ENCODE measurements at regions not wholly inside any gene's neighbourhood (a gene's known extent, or its start where the extent isn't known, plus 50 kb on each side); places are given as distances from the start of the nearest gene placed in this dataset.

DNA sequence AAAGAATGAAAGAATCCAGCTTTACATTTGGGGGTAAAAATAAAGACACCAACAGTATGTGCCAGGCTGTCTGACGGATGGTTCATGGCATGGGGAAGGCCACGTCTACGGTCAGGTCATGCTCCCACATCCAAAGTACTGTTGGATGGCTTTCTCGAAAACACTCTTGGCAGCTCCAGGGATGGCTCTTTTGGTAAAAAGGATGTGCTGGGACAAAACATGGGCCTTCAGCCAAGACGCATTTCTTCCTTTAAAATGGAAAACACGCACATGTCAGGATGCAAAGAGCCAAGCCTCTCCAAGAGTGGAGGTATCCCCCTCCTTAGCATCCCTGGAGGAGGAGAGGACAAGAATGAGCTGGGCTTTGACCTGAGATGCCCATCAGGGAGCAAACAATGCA lies 376.5 kb upstream of the KLHL29 start:
- Histone ChIP-seq H3K27me3 (replicated peaks) (no peaks in the 10 kb centered on the region), H3K36me3 (no peaks in the 10 kb centered on the region), H3K27ac (no peak overlapping the region), H3K4me1 (replicated peaks) (no peaks in the 10 kb centered on the region), H3K4me3 (no peak overlapping the region), H3K9me3 (replicated peaks) (no peaks in the 10 kb centered on the region)
- no peak for DNase-seq (ENCODE audit: low read depth in 1 of 2, low spot score in 2 of 2)

- Histone ChIP-seq H3K4me3 (no peak overlapping the region), H3K27me3 (replicated peaks) (no peaks in the 10 kb centered on the region), H3K9me3 (replicated peaks) (no peaks in the 10 kb centered on the region), H3K27ac (no peak overlapping the region), H3K4me1 (replicated peaks) (no peaks in the 10 kb centered on the region), H3K36me3 (no peaks in the 10 kb centered on the region)
- no peak for DNase-seq (ENCODE audit: low read depth in 1 of 2, low spot score in 2 of 2)
Measured at GRCh38 chr2:23008951-23009350, 376.0 kb upstream of the KLHL29 start.

DNA sequence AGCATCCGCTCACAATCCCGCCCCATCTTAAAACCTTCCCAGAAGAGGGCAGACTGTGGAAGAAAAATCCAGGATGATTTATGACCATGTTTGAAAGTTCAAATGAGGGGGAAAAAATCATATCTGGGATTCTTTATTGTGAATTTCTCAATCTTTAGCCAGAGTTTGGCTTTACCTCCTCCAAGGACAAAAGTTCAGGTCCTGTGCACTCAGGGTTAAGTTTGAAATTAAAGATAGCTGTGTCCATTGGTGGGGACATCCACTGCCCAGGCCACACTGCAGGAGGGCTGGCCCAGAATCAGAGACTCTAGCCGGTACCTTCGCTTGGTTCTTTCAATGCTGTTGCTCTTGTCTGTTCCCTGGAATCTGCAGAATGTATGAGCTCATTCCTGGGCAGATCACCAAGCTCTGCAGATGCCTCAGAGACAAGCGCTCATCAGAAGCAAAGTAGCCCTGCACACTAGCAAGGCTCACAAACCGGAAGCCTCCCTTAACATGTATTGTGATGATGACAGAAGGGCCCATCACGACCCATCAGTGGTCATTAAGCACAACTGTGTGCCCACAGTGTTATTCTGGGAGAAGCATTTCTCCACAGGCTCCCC lies 375.3 kb upstream of the KLHL29 start:
- Histone ChIP-seq H3K27me3 (replicated peaks) (no peaks in the 10 kb centered on the region), H3K36me3 (no peaks in the 10 kb centered on the region), H3K27ac (no peak overlapping the region), H3K4me1 (replicated peaks) (no peaks in the 10 kb centered on the region), H3K4me3 (no peak overlapping the region), H3K9me3 (replicated peaks) (no peaks in the 10 kb centered on the region)
- DNase-seq (ENCODE audit: low read depth in 1 of 2, low spot score in 2 of 2): no peak

DNA sequence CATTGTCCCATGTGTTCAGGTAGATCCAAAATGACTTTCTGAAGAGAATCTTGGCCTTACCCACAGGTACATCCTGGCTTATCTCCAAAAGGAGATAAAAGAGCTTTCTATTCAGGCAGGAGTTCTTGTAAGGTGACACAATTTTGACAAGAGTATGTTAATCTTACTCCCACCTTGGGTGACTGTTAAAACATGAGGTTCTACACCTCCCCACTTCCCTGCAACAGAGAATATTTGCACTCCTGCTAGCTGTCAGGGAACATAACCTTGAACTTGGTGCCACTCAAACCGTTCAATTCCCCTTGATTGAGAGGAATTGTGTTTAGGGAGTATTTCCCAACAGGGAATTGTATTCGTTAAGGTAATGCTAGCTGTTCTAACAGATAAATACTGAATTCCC lies 372.5 kb upstream of the KLHL29 start:
- no peak for DNase-seq (ENCODE audit: low read depth in 1 of 2, low spot score in 2 of 2)
- no peaks in the 10 kb centered on the region for H3K9me3 ChIP-seq (replicated peaks)

GRCh38 chr2:23015651-23016200 lies 369.3 kb upstream of the KLHL29 start:
- no peaks in the 10 kb centered on the region for H3K4me1 ChIP-seq (replicated peaks)
- H3K27ac ChIP-seq: no peak overlapping the region
- no peaks in the 10 kb centered on the region for H3K9me3 ChIP-seq (replicated peaks)
- no peak overlapping the region for H3K4me3 ChIP-seq
- H3K27me3 ChIP-seq (replicated peaks): no peaks in the 10 kb centered on the region
- no peak for DNase-seq (ENCODE audit: low read depth in 1 of 2, low spot score in 2 of 2)
- H3K36me3 ChIP-seq: no peaks in the 10 kb centered on the region

More for the DNA sequence above, 372.5 kb upstream of the KLHL29 start:
- Histone ChIP-seq H3K27ac (no peak overlapping the region), H3K36me3 (no peaks in the 10 kb centered on the region), H3K4me3 (no peak overlapping the region), H3K27me3 (replicated peaks) (no peaks in the 10 kb centered on the region), H3K4me1 (replicated peaks) (no peaks in the 10 kb centered on the region)

GRCh38 chr2:23019476-23019875 lies 365.5 kb upstream of the KLHL29 start:
- DNase-seq (ENCODE audit: low read depth in 1 of 2, low spot score in 2 of 2): no peak
- Histone ChIP-seq H3K4me3 (no peak overlapping the region), H3K9me3 (replicated peaks) (no peaks in the 10 kb centered on the region), H3K36me3 (no peaks in the 10 kb centered on the region), H3K27ac (no peak overlapping the region), H3K4me1 (replicated peaks) (no peaks in the 10 kb centered on the region), H3K27me3 (replicated peaks) (no peaks in the 10 kb centered on the region)

- Histone ChIP-seq H3K27ac (no peak overlapping the region), H3K27me3 (replicated peaks) (no peaks in the 10 kb centered on the region), H3K4me1 (replicated peaks) (no peaks in the 10 kb centered on the region), H3K4me3 (no peak overlapping the region), H3K36me3 (no peaks in the 10 kb centered on the region), H3K9me3 (replicated peaks) (no peaks in the 10 kb centered on the region)
- no peak for DNase-seq (ENCODE audit: low read depth in 1 of 2, low spot score in 2 of 2)
Measured at GRCh38 chr2:23020659-23021058, 364.3 kb upstream of the KLHL29 start.

GRCh38 chr2:23021311-23022120 lies 363.5 kb upstream of the KLHL29 start:
- Histone ChIP-seq H3K9me3 (replicated peaks) (no peaks in the 10 kb centered on the region), H3K36me3 (no peaks in the 10 kb centered on the region), H3K4me1 (replicated peaks) (no peaks in the 10 kb centered on the region), H3K27me3 (replicated peaks) (no peaks in the 10 kb centered on the region), H3K4me3 (no peak overlapping the region), H3K27ac (no peak overlapping the region)
- DNase-seq (ENCODE audit: low read depth in 1 of 2, low spot score in 2 of 2): no peak

DNA sequence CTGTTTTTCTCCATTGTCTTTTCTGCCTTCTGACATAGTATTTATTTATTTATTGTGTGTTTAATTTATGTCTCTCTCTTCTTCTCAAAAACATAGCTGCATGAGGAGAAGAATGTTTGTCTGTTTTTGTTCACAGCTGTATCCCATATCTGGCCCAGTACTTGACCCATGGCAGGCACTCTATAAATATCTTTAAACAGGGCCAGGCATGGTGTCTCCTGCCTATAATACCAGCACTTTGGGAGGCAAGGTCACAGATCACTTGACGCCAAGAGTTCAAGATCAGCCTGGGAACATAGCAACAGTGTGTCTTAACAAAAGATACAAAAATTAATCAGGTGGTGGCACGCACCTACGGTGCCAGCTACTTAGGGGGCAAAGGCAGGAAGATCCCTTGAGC lies 361.3 kb upstream of the KLHL29 start:
- DNase-seq (ENCODE audit: low read depth in 1 of 2, low spot score in 2 of 2): no peak
- Histone ChIP-seq H3K27ac (no peak overlapping the region), H3K4me3 (no peak overlapping the region), H3K36me3 (no peaks in the 10 kb centered on the region), H3K9me3 (replicated peaks) (no peaks in the 10 kb centered on the region), H3K27me3 (replicated peaks) (no peaks in the 10 kb centered on the region), H3K4me1 (replicated peaks) (no peaks in the 10 kb centered on the region)

GRCh38 chr2:23026671-23027070 lies 358.3 kb upstream of the KLHL29 start:
- Histone ChIP-seq H3K27me3 (replicated peaks) (no peaks in the 10 kb centered on the region), H3K4me3 (no peak overlapping the region), H3K27ac (no peak overlapping the region), H3K9me3 (replicated peaks) (no peaks in the 10 kb centered on the region), H3K36me3 (no peaks in the 10 kb centered on the region), H3K4me1 (replicated peaks) (no peaks in the 10 kb centered on the region)
- no peak for DNase-seq (ENCODE audit: low read depth in 1 of 2, low spot score in 2 of 2)

DNA sequence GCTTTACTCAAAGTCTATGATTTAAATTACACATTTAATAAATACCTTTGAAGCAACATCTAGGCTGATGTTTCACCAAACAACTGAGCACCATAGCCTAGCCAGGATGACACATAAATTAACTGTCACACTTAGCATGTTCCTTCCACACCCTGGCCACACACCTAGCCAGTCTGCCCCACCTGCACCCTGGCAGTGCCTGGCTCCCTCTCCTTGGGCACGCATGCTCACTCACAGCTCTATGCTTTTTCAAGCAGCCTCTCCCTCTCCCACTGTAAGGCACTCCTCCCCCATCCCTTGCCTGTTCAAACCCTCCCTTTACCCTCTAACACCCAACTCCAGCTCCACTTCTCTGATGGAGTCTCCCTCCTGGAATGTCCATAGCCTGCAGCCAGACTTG lies 357.6 kb upstream of the KLHL29 start:
- Histone ChIP-seq H3K36me3 (no peaks in the 10 kb centered on the region), H3K27ac (no peak overlapping the region), H3K27me3 (replicated peaks) (no peaks in the 10 kb centered on the region), H3K4me3 (no peak overlapping the region), H3K9me3 (replicated peaks) (no peaks in the 10 kb centered on the region), H3K4me1 (replicated peaks) (no peaks in the 10 kb centered on the region)
- no peak for DNase-seq (ENCODE audit: low read depth in 1 of 2, low spot score in 2 of 2)

GRCh38 chr2:23028106-23028505 lies 356.9 kb upstream of the KLHL29 start:
- DNase-seq (ENCODE audit: low read depth in 1 of 2, low spot score in 2 of 2): no peak

DNA sequence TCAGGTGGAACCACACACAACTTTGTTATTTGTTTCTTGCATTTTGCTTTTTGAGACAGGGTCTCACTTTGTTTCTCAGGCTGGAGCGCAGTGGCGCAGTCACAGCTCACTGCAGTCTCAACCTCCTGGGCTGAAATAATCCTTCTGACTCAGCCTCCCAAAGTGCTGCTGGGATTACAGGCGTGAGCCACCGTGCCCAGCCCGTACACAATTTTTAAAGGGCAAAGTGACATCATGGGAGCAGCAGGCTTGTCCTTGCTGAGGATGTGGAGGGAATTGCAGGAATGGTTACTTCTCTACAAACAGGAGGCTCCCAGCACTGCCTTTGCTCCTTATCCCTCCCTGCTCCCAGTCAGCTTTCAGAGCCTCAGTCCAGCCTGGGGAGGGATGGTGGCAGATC lies 355.9 kb upstream of the KLHL29 start:
- Histone ChIP-seq H3K36me3 (no peaks in the 10 kb centered on the region), H3K27ac (no peak overlapping the region), H3K9me3 (replicated peaks) (no peaks in the 10 kb centered on the region), H3K4me1 (replicated peaks) (no peaks in the 10 kb centered on the region), H3K4me3 (no peak overlapping the region), H3K27me3 (replicated peaks) (no peaks in the 10 kb centered on the region)
- DNase-seq (ENCODE audit: low read depth in 1 of 2, low spot score in 2 of 2): no peak

More at GRCh38 chr2:23028106-23028505, 356.9 kb upstream of the KLHL29 start:
- H3K9me3 ChIP-seq (replicated peaks): no peaks in the 10 kb centered on the region
- H3K27me3 ChIP-seq (replicated peaks): no peaks in the 10 kb centered on the region
- H3K27ac ChIP-seq: no peak overlapping the region
- no peaks in the 10 kb centered on the region for H3K4me1 ChIP-seq (replicated peaks)
- H3K4me3 ChIP-seq: no peak overlapping the region
- H3K36me3 ChIP-seq: no peaks in the 10 kb centered on the region

GRCh38 chr2:23029951-23030350 lies 355.0 kb upstream of the KLHL29 start:
- DNase-seq (ENCODE audit: low read depth in 1 of 2, low spot score in 2 of 2): no peak
- Histone ChIP-seq H3K27me3 (replicated peaks) (no peaks in the 10 kb centered on the region), H3K4me1 (replicated peaks) (no peaks in the 10 kb centered on the region), H3K4me3 (no peak overlapping the region), H3K9me3 (replicated peaks) (no peaks in the 10 kb centered on the region), H3K36me3 (no peaks in the 10 kb centered on the region), H3K27ac (no peak overlapping the region)

All from SJSA1 (cell line).